PC-9 (cell line): ENCODE measurements at regions not wholly inside any gene's neighbourhood (a gene's known extent, or its start where the extent isn't known, plus 50 kb on each side); places are given as distances from the start of the nearest gene placed in this dataset.

Experiments
- BruUV-seq: library from RNA; stranded (reverse); fragments of 400-500 nt; replicated peaks from 2 replicates; lab custom pipeline; 2021; lab: Mats Ljungman, UMichigan
- CTCF ChIA-PET: fragments of 300-600 bp; sonication (Branson Sonifier 250); formaldehyde crosslinking; loops from one replicate; lab custom pipeline; 2022; ENCODE audit warnings: antibody characterized with exemption; lab: Charles Lee
- POLR2A ChIA-PET: fragments of 300-600 bp; sonication (Branson Sonifier 250); formaldehyde crosslinking; loops from one replicate; lab custom pipeline; 2022; ENCODE audit warnings: antibody characterized with exemption; ENCODE audit not compliant: unreplicated experiment; lab: Charles Lee
- DNase-seq, 2 experiments: peaks; one replicate each; pipeline versions ENCODE4 v3.0.0 to v3.0.0-alpha.2; 2015 to 2022; ENCODE audit warnings: mixed read lengths in 1 of 2
- H2AFZ ChIP-seq: fragments of 200-600 bp; sonication (generic); 2 replicates; pipeline ENCODE4 v1.8.1; 2017; ENCODE audit warnings: antibody characterized with exemption
- H3F3A ChIP-seq: fragments of 200-600 bp; sonication (generic); 2 replicates; pipeline ENCODE4 v1.8.1; 2017; ENCODE audit warnings: antibody characterized with exemption, mild to moderate bottlenecking, low read depth; ENCODE audit not compliant: insufficient read depth
- H3K27ac ChIP-seq: fragments of 200-600 bp; sonication (generic); 2 replicates; pipeline ENCODE4 v1.6.1; 2016; ENCODE audit warnings: mixed run types
- H3K27me3 ChIP-seq: fragments of 200-600 bp; sonication (generic); 2 replicates; pipeline ENCODE4 v1.6.1; 2016; ENCODE audit warnings: low read depth, mixed run types; ENCODE audit not compliant: insufficient read depth
- H3K36me3 ChIP-seq: fragments of 200-600 bp; sonication (generic); 2 replicates; pipeline ENCODE4 v1.6.1; 2016; ENCODE audit warnings: low read depth, mixed run types
- H3K4me1 ChIP-seq: fragments of 200-600 bp; sonication (generic); replicated peaks from 2 replicates; pipeline ENCODE4 v1.6.1; 2016; ENCODE audit warnings: mixed run types; ENCODE audit not compliant: insufficient read depth
- H3K4me2 ChIP-seq: fragments of 200-600 bp; sonication (generic); 2 replicates; pipeline ENCODE4 v1.6.1; 2017; ENCODE audit warnings: mixed run types
- H3K4me3 ChIP-seq: fragments of 200-600 bp; sonication (generic); 2 replicates; pipeline ENCODE4 v1.6.1; 2016; ENCODE audit warnings: mixed run types
- H3K79me2 ChIP-seq: fragments of 200-600 bp; sonication (generic); 2 replicates; pipeline ENCODE4 v1.6.1; 2017; ENCODE audit warnings: low read depth, mixed run types
- H3K9me2 ChIP-seq: fragments of 200-600 bp; sonication (generic); 2 replicates; pipeline ENCODE4 v1.8.1; 2017; ENCODE audit warnings: mild to moderate bottlenecking; ENCODE audit not compliant: insufficient read depth
- H3K9me3 ChIP-seq: fragments of 200-600 bp; sonication (generic); 2 replicates; pipeline ENCODE4 v1.8.1; 2016; ENCODE audit warnings: low read depth; ENCODE audit not compliant: insufficient read depth
- H4K20me1 ChIP-seq: fragments of 200-600 bp; sonication (generic); 2 replicates; pipeline ENCODE4 v1.8.1; 2017; ENCODE audit not compliant: insufficient read depth
- EZH2 ChIP-seq: fragments of 200-600 bp; sonication (generic); IDR thresholded peaks from 2 replicates; pipeline ENCODE4 v1.8.0; 2017; ENCODE audit warnings: antibody characterized with exemption, low read depth
- intact Hi-C: fragments of 100-400 bp; cut with micrococcal nuclease; formaldehyde crosslinking; loops from one replicate; pipeline ENCODE4 v1.10.0; 2022; ENCODE audit not compliant: unreplicated experiment
- TF ChIP-seq, protein P1 (sequence below): fragments of 200-600 bp; sonication (generic); conservative IDR thresholded peaks from 2 replicates; pipeline ENCODE4 v1.6.1; 2017; ENCODE audit warnings: mixed run types, antibody characterized with exemption, mild to moderate bottlenecking, moderate library complexity

DNA sequence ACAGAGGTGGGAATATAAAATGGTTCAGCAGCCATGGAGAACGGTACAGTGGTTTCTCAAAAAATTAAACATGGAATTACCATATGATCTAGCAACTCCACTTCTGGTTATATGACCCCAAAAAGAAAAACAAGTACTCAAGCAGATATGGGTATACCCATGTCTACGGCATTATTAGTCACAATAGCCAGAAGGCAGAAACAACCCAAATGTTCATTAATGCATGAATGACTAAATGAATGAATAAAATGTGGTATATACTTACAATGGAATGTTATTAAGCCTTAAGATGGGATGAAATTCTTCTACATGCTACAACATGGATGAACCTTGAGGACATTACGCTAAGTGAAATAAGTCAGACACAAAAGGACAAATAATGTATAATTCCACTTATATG is 141.3 kb upstream of the FOXN2 start:
- H3K4me1 ChIP-seq: no peaks in the 10 kb centered on the region
- no peak overlapping the region for H3K4me2 ChIP-seq
- peaks cover 5% of the 10 kb centered on the region; the same call in 1 of the 2 replicates for H3K9me3 ChIP-seq
- H3K27me3 ChIP-seq: no peaks in the 10 kb centered on the region
- CTCF ChIA-PET: no interaction called here
- POLR2A ChIA-PET: no interaction called here
- DNase-seq: no peak
- H3K27ac ChIP-seq: no peak overlapping the region
- H2AFZ ChIP-seq: no peak overlapping the region
- TF ChIP-seq EZH2: no peak
- TF ChIP-seq, protein P1, sequence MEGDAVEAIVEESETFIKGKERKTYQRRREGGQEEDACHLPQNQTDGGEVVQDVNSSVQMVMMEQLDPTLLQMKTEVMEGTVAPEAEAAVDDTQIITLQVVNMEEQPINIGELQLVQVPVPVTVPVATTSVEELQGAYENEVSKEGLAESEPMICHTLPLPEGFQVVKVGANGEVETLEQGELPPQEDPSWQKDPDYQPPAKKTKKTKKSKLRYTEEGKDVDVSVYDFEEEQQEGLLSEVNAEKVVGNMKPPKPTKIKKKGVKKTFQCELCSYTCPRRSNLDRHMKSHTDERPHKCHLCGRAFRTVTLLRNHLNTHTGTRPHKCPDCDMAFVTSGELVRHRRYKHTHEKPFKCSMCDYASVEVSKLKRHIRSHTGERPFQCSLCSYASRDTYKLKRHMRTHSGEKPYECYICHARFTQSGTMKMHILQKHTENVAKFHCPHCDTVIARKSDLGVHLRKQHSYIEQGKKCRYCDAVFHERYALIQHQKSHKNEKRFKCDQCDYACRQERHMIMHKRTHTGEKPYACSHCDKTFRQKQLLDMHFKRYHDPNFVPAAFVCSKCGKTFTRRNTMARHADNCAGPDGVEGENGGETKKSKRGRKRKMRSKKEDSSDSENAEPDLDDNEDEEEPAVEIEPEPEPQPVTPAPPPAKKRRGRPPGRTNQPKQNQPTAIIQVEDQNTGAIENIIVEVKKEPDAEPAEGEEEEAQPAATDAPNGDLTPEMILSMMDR: no peak
- intact Hi-C loops: no loop called here
- H3K36me3 ChIP-seq: no peaks in the 10 kb centered on the region
- H4K20me1 ChIP-seq: no peaks in the 10 kb centered on the region
- no peaks in the 10 kb centered on the region for H3K9me2 ChIP-seq
- H3K79me2 ChIP-seq: no peaks in the 10 kb centered on the region
- no peak overlapping the region for H3K4me3 ChIP-seq
- no peaks in the 10 kb centered on the region for H3F3A ChIP-seq
- BruUV-seq: no TSS peak

DNA sequence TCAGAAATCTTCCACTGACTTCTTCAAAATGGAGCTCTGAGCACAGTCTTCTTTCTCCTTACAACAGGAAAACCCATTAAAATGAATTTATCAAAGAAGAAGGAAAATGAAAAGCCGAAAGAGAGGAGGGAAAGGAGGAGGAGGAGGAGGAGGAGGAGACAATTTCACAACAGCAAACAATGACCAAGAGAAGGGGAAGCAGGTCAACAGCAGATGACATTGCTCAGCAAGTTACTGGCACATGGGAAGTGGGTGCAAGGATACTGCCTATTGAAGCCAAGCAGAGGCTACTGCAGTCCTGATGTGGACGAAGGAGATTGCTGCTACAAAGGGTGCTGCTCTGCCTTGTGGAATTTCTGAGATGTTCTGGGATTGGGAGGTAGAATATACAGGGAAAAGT is 140.0 kb upstream of the FOXN2 start:
- H3K79me2 ChIP-seq: no peaks in the 10 kb centered on the region
- no peak overlapping the region for H3K4me2 ChIP-seq
- no peak for TF ChIP-seq EZH2
- TF ChIP-seq, protein P1: no peak
- H3K4me1 ChIP-seq: no peaks in the 10 kb centered on the region
- intact Hi-C loops: no loop called here
- no peak overlapping the region for H3K27ac ChIP-seq
- H3K4me3 ChIP-seq: no peak overlapping the region
- BruUV-seq: no TSS peak
- no peaks in the 10 kb centered on the region for H3K9me2 ChIP-seq
- DNase-seq: no peak
- no peaks in the 10 kb centered on the region for H3K27me3 ChIP-seq
- no peak overlapping the region for H2AFZ ChIP-seq
- no peaks in the 10 kb centered on the region for H4K20me1 ChIP-seq
- no peaks in the 10 kb centered on the region for H3F3A ChIP-seq
- POLR2A ChIA-PET: no interaction called here
- H3K9me3 ChIP-seq: peaks cover 5% of the 10 kb centered on the region; the same call in 1 of the 2 replicates
- H3K36me3 ChIP-seq: no peaks in the 10 kb centered on the region
- CTCF ChIA-PET: interaction anchor here (0.7 kb wide), 1 partner anchor 52 kb away, joined by 4 read pairs; no protein-coding TSS in a partner anchor

GRCh38 chr2:48175254-48175653 is 139.2 kb upstream of the FOXN2 start:
- H3K9me2 ChIP-seq: no peaks in the 10 kb centered on the region

More at GRCh38 chr2:48175254-48175653, 139.2 kb upstream of the FOXN2 start:
- peaks cover 5% of the 10 kb centered on the region; the same call in 1 of the 2 replicates for H3K9me3 ChIP-seq
- no peak overlapping the region for H3K4me3 ChIP-seq
- intact Hi-C loops: no loop called here
- no TSS peak for BruUV-seq
- CTCF ChIA-PET: no interaction called here
- POLR2A ChIA-PET: no interaction called here
- TF ChIP-seq, protein P1: no peak
- TF ChIP-seq EZH2: no peak
- no peaks in the 10 kb centered on the region for H3K4me1 ChIP-seq
- H2AFZ ChIP-seq: no peak overlapping the region
- DNase-seq: no peak
- H3K27ac ChIP-seq: no peak overlapping the region
- no peaks in the 10 kb centered on the region for H3K79me2 ChIP-seq
- H4K20me1 ChIP-seq: no peaks in the 10 kb centered on the region
- H3F3A ChIP-seq: no peaks in the 10 kb centered on the region
- H3K4me2 ChIP-seq: no peak overlapping the region
- no peaks in the 10 kb centered on the region for H3K27me3 ChIP-seq
- no peaks in the 10 kb centered on the region for H3K36me3 ChIP-seq
